HepG2 (cell line): ENCODE measurements at regions not wholly inside any gene's neighbourhood (a gene's known extent, or its start where the extent isn't known, plus 50 kb on each side); places are given as distances from the start of the nearest gene placed in this dataset.

ENCODE experiments used
- ARNT ChIP-seq: fragments of 450-650 bp; IDR thresholded peaks from 2 replicates; pipeline ENCODE4 v1.6.1; 2017
- ASH2L ChIP-seq: fragments of 300-600, 200-600 bp; sonication (generic); IDR thresholded peaks from 2 replicates; pipeline ENCODE4 v1.7.0; 2017; ENCODE audit warnings: low read depth, mild to moderate bottlenecking, moderate library complexity, mixed read lengths, low read length; ENCODE audit not compliant: insufficient read length
- BRCA1 ChIP-seq: sonication (generic); formaldehyde crosslinking; IDR thresholded peaks from 2 replicates; pipeline ENCODE4 v1.4.0; 2020; ENCODE audit warnings: missing genetic modification reagents
- FLYWCH1 ChIP-seq: sonication (generic); formaldehyde crosslinking; IDR thresholded peaks from 2 replicates; pipeline ENCODE4 v1.8.1; 2023; ENCODE audit warnings: mild to moderate bottlenecking, missing genetic modification reagents
- KDM3A ChIP-seq: IDR thresholded peaks from 2 replicates; pipeline ENCODE4 v1.6.1; 2018; ENCODE audit warnings: low read depth, missing compliant biosample characterization
- MIER3 ChIP-seq: IDR thresholded peaks from 2 replicates; pipeline ENCODE4 v1.6.1; 2016; ENCODE audit warnings: missing compliant biosample characterization, borderline replicate concordance
- NR1H2 ChIP-seq: sonication (generic); formaldehyde crosslinking; IDR thresholded peaks from 2 replicates; pipeline ENCODE4 v1.8.1; 2022; ENCODE audit warnings: low read depth, missing genetic modification reagents, borderline replicate concordance
- NR2F1 ChIP-seq, 2 experiments: fragments of 450-650 bp in 1 of 2; formaldehyde crosslinking in 1 of 2; IDR thresholded peaks; 2 replicates each; pipeline versions ENCODE4 v1.5.0 to v1.6.1; 2016 to 2020; ENCODE audit warnings: mild to moderate bottlenecking in 1 of 2, missing compliant biosample characterization in 1 of 2, missing genetic modification reagents in 1 of 2, moderate library complexity in 1 of 2
- PCBP1 ChIP-seq: fragments of 200-400 bp; formaldehyde crosslinking; IDR thresholded peaks from 2 replicates; pipeline ENCODE4 v1.6.1; 2017; ENCODE audit warnings: mild to moderate bottlenecking, low read depth, low read length, borderline replicate concordance
- RBM39 ChIP-seq: fragments of 200-400 bp; formaldehyde crosslinking; IDR thresholded peaks from one replicate; pipeline ENCODE4 v1.6.1; 2018; ENCODE audit warnings: antibody characterized with exemption, mild to moderate bottlenecking, low read depth, low read length; ENCODE audit not compliant: poor library complexity, severe bottlenecking
- RFX5 ChIP-seq: IDR thresholded peaks from 2 replicates; pipeline ENCODE4 v1.6.1; 2011; ENCODE audit warnings: low read depth, low read length, improper control_type of control experiment
- RNF2 ChIP-seq: fragments of 450-650 bp; conservative IDR thresholded peaks from 2 replicates; pipeline ENCODE4 v1.6.1; 2016; ENCODE audit warnings: low read depth
- SMAD3 ChIP-seq: sonication (generic); formaldehyde crosslinking; IDR thresholded peaks from 2 replicates; pipeline ENCODE4 v1.4.0; 2020; ENCODE audit warnings: missing genetic modification reagents
- SOX5 ChIP-seq: IDR thresholded peaks from 2 replicates; pipeline ENCODE4 v1.6.1; 2016; ENCODE audit warnings: borderline replicate concordance
- STAG1 ChIP-seq: sonication (generic); formaldehyde crosslinking; IDR thresholded peaks from 2 replicates; pipeline ENCODE4 v1.4.0; 2020; ENCODE audit warnings: missing genetic modification reagents
- TAF15 ChIP-seq: fragments of 200-400 bp; formaldehyde crosslinking; IDR thresholded peaks from one replicate; pipeline ENCODE4 v1.6.1; 2018; ENCODE audit warnings: mild to moderate bottlenecking, low read depth, low read length; ENCODE audit not compliant: poor library complexity, severe bottlenecking
- TEAD3 ChIP-seq: optimal IDR thresholded peaks from 2 replicates; pipeline ENCODE3; 2016; ENCODE audit warnings: borderline replicate concordance
- TGIF2 ChIP-seq: IDR thresholded peaks from 2 replicates; pipeline ENCODE4 v1.6.1; 2016; ENCODE audit warnings: control low read depth, missing compliant biosample characterization
- ZNF512B ChIP-seq: sonication (generic); formaldehyde crosslinking; IDR thresholded peaks from 2 replicates; pipeline ENCODE4 v1.5.1; 2020; ENCODE audit warnings: missing genetic modification reagents, mild to moderate bottlenecking, borderline replicate concordance
- ZNF557 ChIP-seq: sonication (generic); formaldehyde crosslinking; IDR thresholded peaks from 2 replicates; pipeline ENCODE4 v1.4.0; 2020; ENCODE audit warnings: missing genetic modification reagents
- ZNF75D ChIP-seq: sonication (generic); formaldehyde crosslinking; IDR thresholded peaks from 2 replicates; pipeline ENCODE4 v1.8.1; 2023; ENCODE audit warnings: missing genetic modification reagents, mild to moderate bottlenecking, borderline replicate concordance
- ZNF790 ChIP-seq: sonication (generic); formaldehyde crosslinking; IDR thresholded peaks from 2 replicates; pipeline ENCODE4 v1.8.0; 2022; ENCODE audit warnings: missing genetic modification reagents, mild to moderate bottlenecking, borderline replicate concordance
- TF ChIP-seq, protein P1 (sequence below): sonication (generic); formaldehyde crosslinking; IDR thresholded peaks from 2 replicates; pipeline ENCODE4 v1.4.0; 2020; ENCODE audit warnings: missing genetic modification reagents
- TF ChIP-seq, protein P2 (sequence below): sonication (generic); formaldehyde crosslinking; IDR thresholded peaks from 2 replicates; pipeline ENCODE4 v1.5.0; 2020; ENCODE audit warnings: missing genetic modification reagents

DNA sequence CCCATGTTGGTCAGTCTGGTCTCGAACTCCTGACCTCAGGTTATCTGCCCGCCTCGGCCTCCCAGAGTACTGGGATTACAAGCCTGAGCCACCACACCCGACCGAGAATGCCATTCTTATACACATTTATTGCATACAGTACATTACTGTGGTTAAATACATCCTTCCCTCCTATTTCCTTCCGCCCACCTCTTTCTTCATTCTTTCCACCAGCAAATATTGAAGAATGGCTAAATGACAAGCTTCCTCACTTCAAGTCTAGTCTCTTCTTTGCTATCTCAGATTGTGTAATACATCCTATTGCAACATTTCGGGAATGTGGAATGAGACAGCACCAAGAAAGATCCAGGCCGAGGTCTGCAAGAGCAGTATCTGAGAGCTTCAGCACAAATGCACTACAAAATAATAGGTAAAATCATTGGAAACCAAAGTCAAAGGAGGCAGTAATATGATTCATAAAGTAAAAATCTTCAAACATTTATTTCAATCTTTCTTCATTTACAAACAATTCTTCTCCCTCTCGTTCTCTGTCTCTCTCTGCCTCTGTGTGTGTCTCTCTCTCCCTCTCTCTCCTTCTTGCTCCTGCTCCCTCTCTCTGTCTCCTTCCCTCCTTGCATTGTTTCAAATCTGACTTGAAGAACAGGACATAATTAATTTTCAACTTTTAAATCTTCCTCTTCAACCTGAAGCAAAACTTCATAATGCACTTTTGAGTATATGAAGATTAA lies 94.7 kb upstream of the TGFBR2 start (continued):
- TF ChIP-seq ZNF512B (CRISPR knock-in tag), result 0 out of 2 replicates have a peak, but pooled peaks have one; percentile 30
- no peak for TF ChIP-seq PCBP1
- no peak for TF ChIP-seq BRCA1 (CRISPR knock-in tag)
- TF ChIP-seq KDM3A (CRISPR knock-in tag), result no peak
- no peak for TF ChIP-seq RFX5
- TF ChIP-seq NR2F1 (CRISPR knock-in tag; IDR thresholded peaks at IDR 0.05), result no peak
- TF ChIP-seq TGIF2 (CRISPR knock-in tag), result peak; percentile 63; the same call in 1 of the 2 replicates
- no peak for TF ChIP-seq FLYWCH1 (CRISPR knock-in tag)
- TF ChIP-seq, protein P1, sequence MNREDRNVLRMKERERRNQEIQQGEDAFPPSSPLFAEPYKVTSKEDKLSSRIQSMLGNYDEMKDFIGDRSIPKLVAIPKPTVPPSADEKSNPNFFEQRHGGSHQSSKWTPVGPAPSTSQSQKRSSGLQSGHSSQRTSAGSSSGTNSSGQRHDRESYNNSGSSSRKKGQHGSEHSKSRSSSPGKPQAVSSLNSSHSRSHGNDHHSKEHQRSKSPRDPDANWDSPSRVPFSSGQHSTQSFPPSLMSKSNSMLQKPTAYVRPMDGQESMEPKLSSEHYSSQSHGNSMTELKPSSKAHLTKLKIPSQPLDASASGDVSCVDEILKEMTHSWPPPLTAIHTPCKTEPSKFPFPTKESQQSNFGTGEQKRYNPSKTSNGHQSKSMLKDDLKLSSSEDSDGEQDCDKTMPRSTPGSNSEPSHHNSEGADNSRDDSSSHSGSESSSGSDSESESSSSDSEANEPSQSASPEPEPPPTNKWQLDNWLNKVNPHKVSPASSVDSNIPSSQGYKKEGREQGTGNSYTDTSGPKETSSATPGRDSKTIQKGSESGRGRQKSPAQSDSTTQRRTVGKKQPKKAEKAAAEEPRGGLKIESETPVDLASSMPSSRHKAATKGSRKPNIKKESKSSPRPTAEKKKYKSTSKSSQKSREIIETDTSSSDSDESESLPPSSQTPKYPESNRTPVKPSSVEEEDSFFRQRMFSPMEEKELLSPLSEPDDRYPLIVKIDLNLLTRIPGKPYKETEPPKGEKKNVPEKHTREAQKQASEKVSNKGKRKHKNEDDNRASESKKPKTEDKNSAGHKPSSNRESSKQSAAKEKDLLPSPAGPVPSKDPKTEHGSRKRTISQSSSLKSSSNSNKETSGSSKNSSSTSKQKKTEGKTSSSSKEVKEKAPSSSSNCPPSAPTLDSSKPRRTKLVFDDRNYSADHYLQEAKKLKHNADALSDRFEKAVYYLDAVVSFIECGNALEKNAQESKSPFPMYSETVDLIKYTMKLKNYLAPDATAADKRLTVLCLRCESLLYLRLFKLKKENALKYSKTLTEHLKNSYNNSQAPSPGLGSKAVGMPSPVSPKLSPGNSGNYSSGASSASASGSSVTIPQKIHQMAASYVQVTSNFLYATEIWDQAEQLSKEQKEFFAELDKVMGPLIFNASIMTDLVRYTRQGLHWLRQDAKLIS, result no peak
- TF ChIP-seq TEAD3 (CRISPR knock-in tag), result peak; percentile 95
- TF ChIP-seq NR1H2, result no peak
- TF ChIP-seq ZNF75D (CRISPR knock-in tag), result no peak
- no peak for TF ChIP-seq ARNT
- no peak for TF ChIP-seq ZNF790 (CRISPR knock-in tag)
- peak; percentile 11; the same call in 1 of the 2 replicates for TF ChIP-seq STAG1 (CRISPR knock-in tag)
- peak; percentile 27 for TF ChIP-seq ASH2L
- TF ChIP-seq, protein P2, sequence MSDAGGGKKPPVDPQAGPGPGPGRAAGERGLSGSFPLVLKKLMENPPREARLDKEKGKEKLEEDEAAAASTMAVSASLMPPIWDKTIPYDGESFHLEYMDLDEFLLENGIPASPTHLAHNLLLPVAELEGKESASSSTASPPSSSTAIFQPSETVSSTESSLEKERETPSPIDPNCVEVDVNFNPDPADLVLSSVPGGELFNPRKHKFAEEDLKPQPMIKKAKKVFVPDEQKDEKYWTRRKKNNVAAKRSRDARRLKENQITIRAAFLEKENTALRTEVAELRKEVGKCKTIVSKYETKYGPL, result peak; percentile 80; the same call in 1 of the 2 replicates
- TF ChIP-seq TAF15, result no peak
- peak; percentile 54; the same call in 1 of the 2 replicates for TF ChIP-seq SOX5
- TF ChIP-seq RNF2, result no peak
- peak; percentile 63; the same call in 1 of the 2 replicates for TF ChIP-seq MIER3
- TF ChIP-seq RBM39, result no peak
- TF ChIP-seq ZNF557 (CRISPR knock-in tag), result peak; percentile 98
- peak; percentile 94 for TF ChIP-seq SMAD3
